IMR-90 (cell line): ENCODE measurements at regions not wholly inside any gene's neighbourhood (a gene's known extent, or its start where the extent isn't known, plus 50 kb on each side); places are given as distances from the start of the nearest gene placed in this dataset.

Source experiments
- ATAC-seq: fragments of 200-7000 bp; cut with Tn5 transposase; 2 replicates; pipeline ENCODE4 v1.9.1; 2020; ENCODE audit warnings: low read depth, mild to moderate bottlenecking, moderate library complexity
- BruUV-seq: library from RNA; stranded (reverse); fragments of 400-500 nt; replicated peaks from 2 replicates; lab custom pipeline; 2021; lab: Mats Ljungman, UMichigan
- CTCF ChIA-PET: fragments of 300-600 bp; formaldehyde crosslinking; extraction: SDS; loops from one replicate; lab custom pipeline; 2021; ENCODE audit warnings: antibody characterized with exemption; lab: Yijun Ruan, JAX
- POLR2A ChIA-PET: fragments of 300-600 bp; sonication (Branson Sonifier 250); formaldehyde crosslinking; loops from one replicate; lab custom pipeline; 2022; ENCODE audit warnings: antibody characterized with exemption; ENCODE audit not compliant: unreplicated experiment; lab: Charles Lee
- DNase-seq: peaks from one replicate; pipeline ENCODE4 v3.0.0; 2013
- H2AFZ ChIP-seq: replicated peaks from 2 replicates; pipeline ENCODE3; 2013; ENCODE audit warnings: low read length, mild to moderate bottlenecking; ENCODE audit not compliant: poor library complexity
- H2AK5ac ChIP-seq: 2 replicates; pipeline ENCODE4 v1.6.1; 2013; ENCODE audit warnings: low read depth, low read length, inconsistent platforms
- H2AK9ac ChIP-seq: replicated peaks from 2 replicates; pipeline ENCODE3; 2013; ENCODE audit warnings: mild to moderate bottlenecking, low read depth, low read length, moderate library complexity; ENCODE audit not compliant: poor library complexity
- H2BK120ac ChIP-seq: 2 replicates; pipeline ENCODE4 v1.6.1; 2013; ENCODE audit warnings: low read depth, low read length, inconsistent platforms
- H2BK15ac ChIP-seq: 3 replicates; pipeline ENCODE4 v1.6.1; 2013; ENCODE audit warnings: low read depth, low read length, inconsistent platforms
- H2BK20ac ChIP-seq: 2 replicates; pipeline ENCODE4 v1.6.1; 2013; ENCODE audit warnings: low read depth, mild to moderate bottlenecking, inconsistent platforms, low read length, moderate library complexity
- H2BK5ac ChIP-seq: 2 replicates; pipeline ENCODE4 v1.6.1; 2013; ENCODE audit warnings: mild to moderate bottlenecking, low read depth, low read length, inconsistent platforms; ENCODE audit not compliant: poor library complexity, severe bottlenecking
- H3K14ac ChIP-seq: replicated peaks from 2 replicates; pipeline ENCODE4 v1.6.1; 2013; ENCODE audit warnings: low read depth, low read length, inconsistent platforms
- H3K18ac ChIP-seq: 2 replicates; pipeline ENCODE4 v1.6.1; 2013; ENCODE audit warnings: low read depth, low read length, control low read depth
- H3K23ac ChIP-seq: 2 replicates; pipeline ENCODE4 v1.6.1; 2013; ENCODE audit warnings: low read depth, low read length, inconsistent platforms
- H3K27ac ChIP-seq: 2 replicates; pipeline ENCODE4 v1.5.1; 2013; ENCODE audit warnings: mild to moderate bottlenecking, control low read depth, low read length; ENCODE audit not compliant: insufficient read depth
- H3K27me3 ChIP-seq: 2 replicates; pipeline ENCODE4 v1.6.1; 2013; ENCODE audit warnings: low read length; ENCODE audit not compliant: control insufficient read depth, insufficient read depth
- H3K36me3 ChIP-seq: 2 replicates; pipeline ENCODE4 v1.6.1; 2013; ENCODE audit warnings: low read length, mixed read lengths; ENCODE audit not compliant: control insufficient read depth, insufficient read depth
- H3K4ac ChIP-seq: 2 replicates; pipeline ENCODE4 v1.6.1; 2013; ENCODE audit warnings: low read depth, low read length, inconsistent platforms
- H3K4me1 ChIP-seq: 2 replicates; pipeline ENCODE4 v1.6.1; 2013; ENCODE audit warnings: low read length, mixed read lengths; ENCODE audit not compliant: control insufficient read depth, insufficient read depth
- H3K4me2 ChIP-seq: 2 replicates; pipeline ENCODE4 v1.6.1; 2013; ENCODE audit warnings: low read depth, mild to moderate bottlenecking, control low read depth, low read length, moderate library complexity
- H3K4me3 ChIP-seq: 2 replicates; pipeline ENCODE4 v1.5.1; 2013; ENCODE audit warnings: low read depth, mild to moderate bottlenecking, control low read depth, low read length, moderate library complexity; ENCODE audit not compliant: insufficient read depth
- H3K56ac ChIP-seq: 2 replicates; pipeline ENCODE4 v1.6.1; 2013; ENCODE audit warnings: low read length, inconsistent platforms; ENCODE audit not compliant: insufficient read depth; ENCODE audit errors: extremely low read depth
- H3K79me1 ChIP-seq, 2 experiments: 2 replicates each; pipeline ENCODE4 v1.6.1; 2013; ENCODE audit warnings: low read length in 2 of 2, inconsistent platforms in 1 of 2, low read depth in 1 of 2
- H3K9ac ChIP-seq: 2 replicates; pipeline ENCODE4 v1.6.1; 2013; ENCODE audit warnings: low read depth, low read length, control low read depth
- H3K9me1 ChIP-seq: 2 replicates; pipeline ENCODE4 v1.6.1; 2013; ENCODE audit warnings: low read length, inconsistent platforms; ENCODE audit not compliant: insufficient read depth
- H3K9me3 ChIP-seq: 2 replicates; pipeline ENCODE4 v1.6.1; 2013; ENCODE audit warnings: low read length; ENCODE audit not compliant: control insufficient read depth, insufficient read depth
- H4K20me1 ChIP-seq: 2 replicates; pipeline ENCODE4 v1.6.1; 2013; ENCODE audit warnings: low read length, inconsistent platforms; ENCODE audit not compliant: insufficient read depth
- H4K5ac ChIP-seq: 2 replicates; pipeline ENCODE4 v1.6.1; 2013; ENCODE audit warnings: mild to moderate bottlenecking, low read depth, low read length, control low read depth
- H4K8ac ChIP-seq, 2 experiments: 2 replicates each; pipeline ENCODE4 v1.6.1; 2013; ENCODE audit warnings: low read depth in 2 of 2, low read length in 2 of 2, control low read depth in 1 of 2, inconsistent platforms in 1 of 2
- H4K91ac ChIP-seq: 2 replicates; pipeline ENCODE4 v1.6.1; 2013; ENCODE audit warnings: low read depth, low read length, inconsistent platforms; ENCODE audit not compliant: insufficient read depth
- BHLHE40 ChIP-seq: fragments of 150-350 bp; IDR thresholded peaks from 2 replicates; pipeline ENCODE4 v1.6.1; 2016; ENCODE audit warnings: mild to moderate bottlenecking, low read depth, low read length
- CEBPB ChIP-seq: IDR thresholded peaks from 2 replicates; pipeline ENCODE4 v1.6.1; 2012; ENCODE audit warnings: low read depth, low read length, improper control_type of control experiment
- CHD1 ChIP-seq: IDR thresholded peaks from 2 replicates; pipeline ENCODE4 v1.6.1; 2012; ENCODE audit warnings: low read depth, low read length, improper control_type of control experiment
- FOS ChIP-seq: fragments of 150-350 bp; IDR thresholded peaks from 2 replicates; pipeline ENCODE4 v1.6.1; 2016; ENCODE audit warnings: low read depth, low read length
- MAFK ChIP-seq: IDR thresholded peaks from 2 replicates; pipeline ENCODE4 v1.6.1; 2012; ENCODE audit warnings: low read depth, low read length, improper control_type of control experiment
- MAZ ChIP-seq: IDR thresholded peaks from 2 replicates; pipeline ENCODE4 v1.6.1; 2012; ENCODE audit warnings: low read depth, mild to moderate bottlenecking, low read length, improper control_type of control experiment, moderate library complexity, borderline replicate concordance
- MXI1 ChIP-seq: IDR thresholded peaks from 2 replicates; pipeline ENCODE4 v1.6.1; 2012; ENCODE audit warnings: low read depth, mild to moderate bottlenecking, low read length, moderate library complexity, borderline replicate concordance
- NFE2L2 ChIP-seq: fragments of 150-350 bp; IDR thresholded peaks from 2 replicates; pipeline ENCODE4 v1.6.1; 2016; ENCODE audit warnings: low read depth, mild to moderate bottlenecking, low read length
- POLR2A ChIP-seq: IDR thresholded peaks from 2 replicates; pipeline ENCODE4 v1.6.1; 2012; ENCODE audit warnings: mild to moderate bottlenecking, low read depth, low read length
- RCOR1 ChIP-seq: IDR thresholded peaks from 2 replicates; pipeline ENCODE4 v1.6.1; 2012; ENCODE audit warnings: mild to moderate bottlenecking, low read length, improper control_type of control experiment; ENCODE audit not compliant: insufficient replicate concordance
- RFX5 ChIP-seq: IDR thresholded peaks from 2 replicates; pipeline ENCODE4 v1.8.0; 2012; ENCODE audit warnings: low read depth, mild to moderate bottlenecking, low read length, moderate library complexity
- SMC3 ChIP-seq: fragments of 150-350 bp; IDR thresholded peaks from 2 replicates; pipeline ENCODE4 v1.6.1; 2016; ENCODE audit warnings: low read depth, mild to moderate bottlenecking, antibody characterized with exemption, low read length, moderate library complexity
- WGBS, 2 experiments: methylation state at CpG; one replicate each; pipeline versions ENCODE4 v1.1.5 to v1.1.7; 2013; ENCODE audit warnings: missing lambda C conversion rate in 2 of 2; ENCODE audit not compliant: insufficient read length in 1 of 2; ENCODE audit errors: extremely low coverage in 2 of 2; 5-methylcytosine and 5-hydroxymethylcytosine counted together
- dilution Hi-C: fragments of 300-500 bp; cut with HindIII; formaldehyde crosslinking; loops from one replicate; pipeline ENCODE4 v1.14.3; 2018; ENCODE audit warnings: low sequenced_read_pairs; ENCODE audit not compliant: unreplicated experiment
- in situ Hi-C: fragments of 300-500 bp; cut with MboI; formaldehyde crosslinking; loops from 3 replicates; pipeline ENCODE4 v1.14.3; 2019; ENCODE audit warnings: low sequenced_read_pairs, inconsistent platforms, mixed read lengths
- intact Hi-C: fragments of 100-400 bp; cut with micrococcal nuclease; formaldehyde crosslinking; loops from 2 replicates; pipeline ENCODE4 v1.10.0; 2022
- TF ChIP-seq, protein P1 (sequence below): fragments of 150-350 bp; IDR thresholded peaks from 2 replicates; pipeline ENCODE4 v1.6.1; 2017; ENCODE audit warnings: mild to moderate bottlenecking, antibody characterized with exemption, low read length, low read depth
- TF ChIP-seq, protein P2 (sequence below): fragments of 150-350 bp; IDR thresholded peaks from 2 replicates; pipeline ENCODE4 v1.6.1; 2016; ENCODE audit warnings: low read depth, mild to moderate bottlenecking, low read length, moderate library complexity, borderline replicate concordance
- TF ChIP-seq, protein P3 (sequence below): conservative IDR thresholded peaks from 2 replicates; pipeline ENCODE4 v1.5.1; 2012; ENCODE audit warnings: mild to moderate bottlenecking, low read depth, low read length, improper control_type of control experiment

- Histone ChIP-seq H2BK15ac (no peak overlapping the region), H3K4me2 (peak overlapping the region; percentile 84), H3K4me3 (peak overlapping the region; percentile 44), H3K27ac (no peak overlapping the region), H4K91ac (no peak overlapping the region), H3K9me3 (no peaks in the 10 kb centered on the region), H2AK5ac (no peak overlapping the region), H3K9ac (0 out of 2 replicates have a peak overlapping the region, but pooled peaks have one; percentile 14), H3K36me3 (no peaks in the 10 kb centered on the region), H4K20me1 (no peaks in the 10 kb centered on the region; the same call in 1 of the 2 replicates), H3K23ac (peak overlapping the region; percentile 52; the same call in 1 of the 2 replicates), H3K9me1 (0 out of 2 replicates have a peak, but pooled peaks cover 2% of the 10 kb centered on the region), H4K8ac (no peak overlapping the region), H3K4ac (no peak overlapping the region), H3K14ac (no peak overlapping the region), H2AK9ac (no peak overlapping the region), H4K5ac (no peak overlapping the region), H2BK5ac (no peak overlapping the region), H3K4me1 (no peaks in the 10 kb centered on the region; the same call in 1 of the 2 replicates), H3K18ac (no peak overlapping the region), H2BK20ac (no peak overlapping the region), H2AFZ (peak overlapping the region; percentile 84), H3K27me3 (peaks cover 56% of the 10 kb centered on the region), H3K79me1 (no peaks in the 10 kb centered on the region), H2BK120ac (no peak overlapping the region), H3K56ac (no peak overlapping the region)
- dilution Hi-C loops (no loop called here), in situ Hi-C loops (no loop called here), intact Hi-C loops (no loop called here)
- ChIA-PET CTCF (no interaction called here), POLR2A (no interaction called here)
- peak; percentile 93 for ATAC-seq
- no TSS peak for BruUV-seq
- peak; percentile 22 for DNase-seq
- TF ChIP-seq CHD1 (no peak), CEBPB (no peak), BHLHE40 (no peak), MAZ (no peak; the same call in 1 of the 2 replicates), RCOR1 (no peak), FOS (no peak), MXI1 (no peak), SMC3 (no peak), RFX5 (no peak), POLR2A (no peak), MAFK (no peak), NFE2L2 (no peak)
- TF ChIP-seq, protein P1, sequence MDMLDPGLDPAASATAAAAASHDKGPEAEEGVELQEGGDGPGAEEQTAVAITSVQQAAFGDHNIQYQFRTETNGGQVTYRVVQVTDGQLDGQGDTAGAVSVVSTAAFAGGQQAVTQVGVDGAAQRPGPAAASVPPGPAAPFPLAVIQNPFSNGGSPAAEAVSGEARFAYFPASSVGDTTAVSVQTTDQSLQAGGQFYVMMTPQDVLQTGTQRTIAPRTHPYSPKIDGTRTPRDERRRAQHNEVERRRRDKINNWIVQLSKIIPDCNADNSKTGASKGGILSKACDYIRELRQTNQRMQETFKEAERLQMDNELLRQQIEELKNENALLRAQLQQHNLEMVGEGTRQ = no peak
- TF ChIP-seq, protein P2, sequence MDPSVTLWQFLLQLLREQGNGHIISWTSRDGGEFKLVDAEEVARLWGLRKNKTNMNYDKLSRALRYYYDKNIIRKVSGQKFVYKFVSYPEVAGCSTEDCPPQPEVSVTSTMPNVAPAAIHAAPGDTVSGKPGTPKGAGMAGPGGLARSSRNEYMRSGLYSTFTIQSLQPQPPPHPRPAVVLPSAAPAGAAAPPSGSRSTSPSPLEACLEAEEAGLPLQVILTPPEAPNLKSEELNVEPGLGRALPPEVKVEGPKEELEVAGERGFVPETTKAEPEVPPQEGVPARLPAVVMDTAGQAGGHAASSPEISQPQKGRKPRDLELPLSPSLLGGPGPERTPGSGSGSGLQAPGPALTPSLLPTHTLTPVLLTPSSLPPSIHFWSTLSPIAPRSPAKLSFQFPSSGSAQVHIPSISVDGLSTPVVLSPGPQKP = no peak
- TF ChIP-seq, protein P3, sequence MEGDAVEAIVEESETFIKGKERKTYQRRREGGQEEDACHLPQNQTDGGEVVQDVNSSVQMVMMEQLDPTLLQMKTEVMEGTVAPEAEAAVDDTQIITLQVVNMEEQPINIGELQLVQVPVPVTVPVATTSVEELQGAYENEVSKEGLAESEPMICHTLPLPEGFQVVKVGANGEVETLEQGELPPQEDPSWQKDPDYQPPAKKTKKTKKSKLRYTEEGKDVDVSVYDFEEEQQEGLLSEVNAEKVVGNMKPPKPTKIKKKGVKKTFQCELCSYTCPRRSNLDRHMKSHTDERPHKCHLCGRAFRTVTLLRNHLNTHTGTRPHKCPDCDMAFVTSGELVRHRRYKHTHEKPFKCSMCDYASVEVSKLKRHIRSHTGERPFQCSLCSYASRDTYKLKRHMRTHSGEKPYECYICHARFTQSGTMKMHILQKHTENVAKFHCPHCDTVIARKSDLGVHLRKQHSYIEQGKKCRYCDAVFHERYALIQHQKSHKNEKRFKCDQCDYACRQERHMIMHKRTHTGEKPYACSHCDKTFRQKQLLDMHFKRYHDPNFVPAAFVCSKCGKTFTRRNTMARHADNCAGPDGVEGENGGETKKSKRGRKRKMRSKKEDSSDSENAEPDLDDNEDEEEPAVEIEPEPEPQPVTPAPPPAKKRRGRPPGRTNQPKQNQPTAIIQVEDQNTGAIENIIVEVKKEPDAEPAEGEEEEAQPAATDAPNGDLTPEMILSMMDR = no peak
- 4% methylated on average over 20 of the region's 59 CpGs; no CpG with 5 or more reads in 1 of the 2 experiments for WGBS, 2 experiments
Observed at GRCh38 chr3:124584552-124585391, 145.5 kb upstream of the UMPS start.
